Fibroblast of villous mesenchyme (primary cell): ENCODE measurements at regions not wholly inside any gene's neighbourhood (a gene's known extent, or its start where the extent isn't known, plus 50 kb on each side); places are given as distances from the start of the nearest gene placed in this dataset.

Experiments
- DNase-seq: peaks from one replicate; pipeline ENCODE4 v3.0.0-alpha.2; 2010; ENCODE audit warnings: low read depth
- H3K4me3 ChIP-seq: 2 replicates; pipeline ENCODE4 v1.5.1; 2011; ENCODE audit warnings: low read depth, mild to moderate bottlenecking, low read length
- TF ChIP-seq, protein P1 (sequence below): IDR thresholded peaks from 2 replicates; pipeline ENCODE4 v1.5.1; 2012; ENCODE audit warnings: low read depth, mild to moderate bottlenecking, low read length; ENCODE audit not compliant: insufficient read depth

DNA sequence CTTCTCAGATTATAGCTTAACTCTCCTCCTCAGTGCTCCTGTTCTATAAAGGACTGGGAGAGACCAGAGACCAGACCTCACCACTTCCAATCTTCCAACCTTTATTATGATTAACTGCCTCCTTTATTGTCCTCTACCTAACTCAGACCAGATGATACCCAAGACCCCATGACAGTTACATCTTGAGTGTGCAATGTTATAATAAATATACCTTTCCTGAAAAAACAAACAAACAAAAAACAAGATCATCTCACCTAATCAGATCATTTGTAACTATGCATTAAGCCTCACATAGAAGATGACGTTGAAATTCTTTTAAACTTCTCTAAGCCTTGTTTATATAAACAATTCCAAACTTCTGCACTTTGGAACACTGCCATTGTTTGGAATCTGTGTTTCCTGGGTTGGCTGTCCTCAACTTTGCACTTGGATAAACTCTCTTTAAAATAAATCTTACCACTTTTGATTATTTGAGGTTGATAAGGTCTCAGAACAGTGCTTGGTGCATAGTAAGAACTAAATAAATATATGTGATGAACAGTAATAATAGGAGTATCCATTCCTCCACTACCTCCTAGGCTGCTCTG lies 342.7 kb downstream of the TDRD15 start:
- TF ChIP-seq, protein P1, sequence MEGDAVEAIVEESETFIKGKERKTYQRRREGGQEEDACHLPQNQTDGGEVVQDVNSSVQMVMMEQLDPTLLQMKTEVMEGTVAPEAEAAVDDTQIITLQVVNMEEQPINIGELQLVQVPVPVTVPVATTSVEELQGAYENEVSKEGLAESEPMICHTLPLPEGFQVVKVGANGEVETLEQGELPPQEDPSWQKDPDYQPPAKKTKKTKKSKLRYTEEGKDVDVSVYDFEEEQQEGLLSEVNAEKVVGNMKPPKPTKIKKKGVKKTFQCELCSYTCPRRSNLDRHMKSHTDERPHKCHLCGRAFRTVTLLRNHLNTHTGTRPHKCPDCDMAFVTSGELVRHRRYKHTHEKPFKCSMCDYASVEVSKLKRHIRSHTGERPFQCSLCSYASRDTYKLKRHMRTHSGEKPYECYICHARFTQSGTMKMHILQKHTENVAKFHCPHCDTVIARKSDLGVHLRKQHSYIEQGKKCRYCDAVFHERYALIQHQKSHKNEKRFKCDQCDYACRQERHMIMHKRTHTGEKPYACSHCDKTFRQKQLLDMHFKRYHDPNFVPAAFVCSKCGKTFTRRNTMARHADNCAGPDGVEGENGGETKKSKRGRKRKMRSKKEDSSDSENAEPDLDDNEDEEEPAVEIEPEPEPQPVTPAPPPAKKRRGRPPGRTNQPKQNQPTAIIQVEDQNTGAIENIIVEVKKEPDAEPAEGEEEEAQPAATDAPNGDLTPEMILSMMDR, result no peak
- peak; percentile 63 for DNase-seq

DNA sequence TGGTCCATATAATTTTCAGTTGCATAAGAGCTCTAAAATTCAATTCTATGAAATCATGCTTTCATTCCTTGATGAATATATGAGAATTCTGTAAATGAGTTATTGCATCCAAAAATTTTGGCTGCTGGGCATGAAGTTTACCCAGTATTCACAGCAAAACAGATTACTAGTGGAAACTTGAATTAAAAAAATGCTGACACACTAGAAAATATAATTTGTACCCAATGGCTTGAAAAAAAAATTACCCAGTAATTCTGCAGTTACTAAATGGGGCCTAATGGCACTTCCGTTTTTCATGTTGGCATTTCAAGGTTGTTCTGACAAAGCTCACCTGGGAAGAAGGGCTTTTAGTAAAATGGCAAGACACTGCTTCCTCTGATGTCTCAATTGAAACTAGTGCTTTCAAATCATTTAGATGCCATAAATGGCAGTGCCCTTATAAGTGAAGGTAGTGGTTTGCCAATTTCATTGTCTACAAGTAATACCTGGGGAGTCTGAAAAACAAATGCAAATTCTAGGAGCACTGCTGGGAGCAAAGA lies 343.6 kb downstream of the TDRD15 start:
- DNase-seq, result no peak
- TF ChIP-seq, protein P1, result no peak
- H3K4me3 ChIP-seq, result no peak overlapping the region

More for the DNA sequence above, 342.7 kb downstream of the TDRD15 start:
- no peak overlapping the region for H3K4me3 ChIP-seq

DNA sequence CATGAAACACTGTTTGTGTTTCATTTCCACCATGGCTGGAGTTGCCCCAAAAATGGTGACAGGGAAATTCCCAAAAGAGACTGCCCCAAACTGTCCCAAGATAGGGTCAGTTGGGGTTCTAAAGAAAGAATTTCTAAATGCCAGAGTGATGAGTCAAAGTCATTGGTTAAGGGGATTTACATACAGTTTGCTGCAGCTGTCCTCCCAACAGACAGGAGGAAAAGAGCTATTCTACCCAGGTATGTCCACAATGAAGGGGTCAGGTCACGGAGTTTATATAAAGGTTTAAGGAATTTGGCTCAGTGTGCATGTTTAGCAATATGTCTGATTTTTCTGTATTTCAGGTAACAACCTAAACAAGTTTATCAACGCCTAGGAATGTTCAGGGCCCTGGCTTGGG lies 344.1 kb downstream of the TDRD15 start:
- peak; percentile 21 for DNase-seq
- no peak overlapping the region for H3K4me3 ChIP-seq
- TF ChIP-seq, protein P1, result no peak

DNA sequence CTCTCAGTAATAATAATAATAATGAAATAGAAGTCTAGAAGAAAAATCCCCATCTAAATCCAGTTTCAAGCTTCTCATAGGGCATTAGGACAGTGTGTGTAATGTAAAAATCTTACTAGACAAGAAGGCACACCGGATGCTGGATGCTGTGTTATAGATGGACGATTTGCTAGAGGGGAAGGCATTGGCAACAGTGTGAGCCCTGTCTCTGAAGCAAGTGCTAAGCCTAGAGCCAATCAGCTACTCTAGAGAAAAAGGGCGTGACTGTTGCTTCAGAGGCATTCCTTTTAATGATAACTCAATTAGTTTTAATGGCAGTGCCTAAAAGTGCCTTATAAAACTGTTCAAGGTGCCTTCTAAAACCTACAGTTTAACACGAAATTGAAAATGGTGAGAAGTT lies 344.9 kb downstream of the TDRD15 start:
- DNase-seq, result no peak
- no peak overlapping the region for H3K4me3 ChIP-seq

DNA sequence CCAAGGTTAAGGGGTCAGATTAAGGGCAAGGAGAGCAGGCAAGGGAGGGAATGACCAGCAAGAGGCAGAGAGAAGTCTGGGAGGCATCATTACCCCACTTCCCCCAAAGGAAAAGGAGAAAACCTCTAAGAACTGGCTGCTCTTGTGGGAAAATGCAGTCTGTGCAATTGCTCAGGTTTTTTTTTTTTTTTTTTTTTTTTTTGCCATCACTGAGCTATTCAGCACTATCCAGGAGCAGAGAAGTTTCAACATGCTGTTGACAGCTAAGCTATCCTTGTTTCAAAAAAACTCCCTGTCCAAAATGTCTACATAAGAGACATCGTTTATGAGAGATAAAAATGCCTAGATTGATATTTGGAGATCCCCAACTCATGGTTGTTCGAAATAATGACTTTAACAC lies 345.4 kb downstream of the TDRD15 start:
- TF ChIP-seq, protein P1, result no peak

More for the DNA sequence above, 344.9 kb downstream of the TDRD15 start:
- TF ChIP-seq, protein P1, result no peak

DNA sequence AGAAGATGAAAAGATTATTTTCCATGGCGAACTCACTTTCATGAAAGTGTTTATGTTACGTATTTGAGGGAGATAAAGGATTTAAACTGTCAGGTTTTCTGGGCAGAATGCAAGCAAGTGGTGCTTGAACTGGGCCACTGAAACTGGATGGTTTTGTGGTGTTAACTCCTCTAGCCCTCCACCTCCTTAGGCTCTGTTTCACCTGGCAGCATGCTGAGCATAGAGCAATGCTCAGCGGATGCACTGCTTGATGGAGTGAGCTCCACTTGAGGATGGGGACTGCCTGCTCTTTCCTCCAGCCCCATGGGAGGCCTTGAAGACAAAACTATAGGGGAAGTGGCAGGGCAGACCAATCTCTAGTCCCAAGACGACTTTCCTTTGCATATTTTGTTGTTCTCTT lies 345.8 kb downstream of the TDRD15 start:
- TF ChIP-seq, protein P1, result no peak
- no peak for DNase-seq

More for the DNA sequence above, 345.4 kb downstream of the TDRD15 start:
- H3K4me3 ChIP-seq, result no peak overlapping the region
- DNase-seq, result no peak

DNA sequence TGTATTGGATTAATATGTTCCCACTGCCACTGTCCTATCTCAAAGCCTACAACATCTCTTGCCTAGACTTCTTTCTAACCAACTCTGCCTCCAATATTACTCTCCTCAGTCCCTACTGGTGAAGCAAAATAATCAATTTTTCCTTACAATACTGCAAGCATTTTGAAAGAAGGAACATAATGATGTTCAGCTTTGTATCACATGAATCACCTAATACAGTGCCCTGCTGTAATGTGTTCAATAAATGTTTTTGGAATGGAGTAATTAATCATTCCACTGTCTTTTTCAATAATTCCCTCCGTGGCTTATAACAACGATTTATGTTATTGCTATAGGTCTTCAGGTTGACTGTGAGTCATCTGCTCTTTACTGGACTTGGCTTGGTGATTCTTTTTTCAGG lies 356.4 kb downstream of the TDRD15 start:
- TF ChIP-seq, protein P1, result no peak
- no peak overlapping the region for H3K4me3 ChIP-seq
- no peak for DNase-seq

More for the DNA sequence above, 345.8 kb downstream of the TDRD15 start:
- no peak overlapping the region for H3K4me3 ChIP-seq
